Right lobe of liver (tissue), 6 donors: ENCODE measurements at regions not wholly inside any gene's neighbourhood (a gene's known extent, or its start where the extent isn't known, plus 50 kb on each side); places are given as distances from the start of the nearest gene placed in this dataset.

ENCODE experiments used
- ATAC-seq, 4 donors: fragments of 200-7000 bp; cut with Tn5 transposase; one replicate each; pipeline ENCODE4 v1.9.1; 2020; ENCODE audit warnings: mild to moderate bottlenecking in 4 of 4, moderate library complexity in 4 of 4
- DNase-seq, 3 donors: peaks; one replicate each; pipeline ENCODE4 v3.0.0-alpha.2; 2020
- H3K27ac ChIP-seq, 3 donors: fragments of 200-600 bp; one replicate each; pipeline ENCODE4 v1.8.0; 2022
- H3K27me3 ChIP-seq, 2 donors: fragments of 200-600 bp; one replicate each; pipeline ENCODE4 v1.8.0; 2022
- H3K36me3 ChIP-seq, 4 donors: fragments of 200-600 bp; sonication (generic) in 1 of 4; one replicate each; pipeline versions ENCODE4 v1.5.1 to v1.8.0; 2017 to 2022; ENCODE audit warnings: control low read depth in 1 of 4
- H3K4me1 ChIP-seq, 4 donors: fragments of 200-600 bp; sonication (generic) in 1 of 4; one replicate each; pipeline versions ENCODE4 v1.5.1 to v1.8.0; 2017 to 2022; ENCODE audit warnings: control low read depth in 1 of 4
- H3K4me3 ChIP-seq, 3 donors: fragments of 200-600 bp; one replicate each; pipeline ENCODE4 v1.8.0; 2022
- H3K9me3 ChIP-seq, 4 donors: fragments of 200-600 bp; sonication (generic) in 1 of 4; one replicate each; pipeline versions ENCODE4 v1.5.1 to v1.8.0; 2017 to 2022; ENCODE audit warnings: control low read depth in 1 of 4
- POLR2A ChIP-seq: fragments of 450-650 bp; IDR thresholded peaks from one replicate; pipeline ENCODE4 v1.6.1; 2017; ENCODE audit warnings: antibody characterized with exemption, mild to moderate bottlenecking
- WGBS: methylation state at CpG from one replicate; pipeline ENCODE4 v1.1.6; 2018; ENCODE audit warnings: low coverage, low lambda C conversion rate; ENCODE audit not compliant: insufficient coverage; ENCODE audit errors: missing lambda C conversion rate; 5-methylcytosine and 5-hydroxymethylcytosine counted together
- intact Hi-C, 2 donors: fragments of 100-400 bp; cut with DNase I; formaldehyde crosslinking; loops; one replicate each; pipeline versions ENCODE4 v1.11.2 to v1.14.1; 2022
- TF ChIP-seq, protein P1 (sequence below), 4 donors: fragments of 200-600 bp in 3 of 4; fragments of 450-650 bp in 1 of 4; IDR thresholded peaks; one replicate each; pipeline versions ENCODE4 v1.5.1 to v1.8.0; 2016 to 2022; ENCODE audit warnings: antibody characterized with exemption in 4 of 4, mild to moderate bottlenecking in 2 of 4
- donor health status: DM: no; HTN: yes; CAD: no.
- donor health status: DM: no; HTN: no; CAD: no.
- donor health status: DM: no; HTN: no; CAD: no.
- donor health status: DM: no; HTN: yes; CAD: no.
- donor health status: DM: no; HTN: yes; CAD: no.

DNA sequence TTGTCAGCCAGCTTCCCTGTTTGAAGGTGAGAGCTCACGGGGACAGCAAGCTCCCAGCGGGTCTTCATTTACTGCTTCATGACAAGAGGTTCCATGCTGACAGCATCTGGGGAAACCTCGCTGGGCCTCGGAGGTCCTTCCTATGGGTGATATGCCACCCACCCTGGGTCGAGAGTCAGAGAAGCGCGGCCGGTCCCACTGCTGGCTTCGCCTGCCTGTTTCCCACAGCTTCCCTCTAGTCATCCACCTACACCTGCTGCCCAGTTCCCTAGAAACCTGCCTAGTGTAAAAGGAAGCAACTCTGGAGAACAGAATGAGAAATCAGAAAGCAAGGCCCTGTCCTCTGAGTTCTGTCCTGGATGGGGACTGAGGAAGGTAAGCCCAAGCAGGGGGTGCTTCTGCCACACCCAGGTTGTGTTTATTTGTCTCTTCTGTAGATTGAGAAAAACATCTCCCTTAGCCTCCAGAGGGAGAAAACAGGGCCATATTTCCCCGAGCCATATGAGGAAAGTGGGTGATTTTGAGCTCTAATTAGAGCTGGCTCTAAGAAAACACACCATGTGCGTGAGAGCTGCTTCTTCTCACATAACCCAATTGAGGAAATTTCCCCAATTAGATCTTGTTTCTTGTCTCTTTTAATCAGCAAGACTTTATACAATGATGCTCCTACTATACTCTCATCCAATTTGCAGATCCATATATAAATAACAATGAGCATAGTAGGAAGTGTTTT is 504.3 kb downstream of the IRS2 start:
- no peak for DNase-seq
- intact Hi-C loops, result no loop called here
- Histone ChIP-seq H3K27ac (no peak overlapping the region), H3K27me3 (no peaks in the 10 kb centered on the region), H3K9me3 (no peaks in the 10 kb centered on the region), H3K4me3 (no peak overlapping the region), H3K4me1 (no peaks in the 10 kb centered on the region), H3K36me3 (no peaks in the 10 kb centered on the region)
- TF ChIP-seq POLR2A, result no peak
- TF ChIP-seq, protein P1, sequence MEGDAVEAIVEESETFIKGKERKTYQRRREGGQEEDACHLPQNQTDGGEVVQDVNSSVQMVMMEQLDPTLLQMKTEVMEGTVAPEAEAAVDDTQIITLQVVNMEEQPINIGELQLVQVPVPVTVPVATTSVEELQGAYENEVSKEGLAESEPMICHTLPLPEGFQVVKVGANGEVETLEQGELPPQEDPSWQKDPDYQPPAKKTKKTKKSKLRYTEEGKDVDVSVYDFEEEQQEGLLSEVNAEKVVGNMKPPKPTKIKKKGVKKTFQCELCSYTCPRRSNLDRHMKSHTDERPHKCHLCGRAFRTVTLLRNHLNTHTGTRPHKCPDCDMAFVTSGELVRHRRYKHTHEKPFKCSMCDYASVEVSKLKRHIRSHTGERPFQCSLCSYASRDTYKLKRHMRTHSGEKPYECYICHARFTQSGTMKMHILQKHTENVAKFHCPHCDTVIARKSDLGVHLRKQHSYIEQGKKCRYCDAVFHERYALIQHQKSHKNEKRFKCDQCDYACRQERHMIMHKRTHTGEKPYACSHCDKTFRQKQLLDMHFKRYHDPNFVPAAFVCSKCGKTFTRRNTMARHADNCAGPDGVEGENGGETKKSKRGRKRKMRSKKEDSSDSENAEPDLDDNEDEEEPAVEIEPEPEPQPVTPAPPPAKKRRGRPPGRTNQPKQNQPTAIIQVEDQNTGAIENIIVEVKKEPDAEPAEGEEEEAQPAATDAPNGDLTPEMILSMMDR (IDR thresholded peaks at IDR 0.05), result no peak
- WGBS, result 84% methylated on average over 2 of the region's 11 CpGs
- ATAC-seq, result no peak

DNA sequence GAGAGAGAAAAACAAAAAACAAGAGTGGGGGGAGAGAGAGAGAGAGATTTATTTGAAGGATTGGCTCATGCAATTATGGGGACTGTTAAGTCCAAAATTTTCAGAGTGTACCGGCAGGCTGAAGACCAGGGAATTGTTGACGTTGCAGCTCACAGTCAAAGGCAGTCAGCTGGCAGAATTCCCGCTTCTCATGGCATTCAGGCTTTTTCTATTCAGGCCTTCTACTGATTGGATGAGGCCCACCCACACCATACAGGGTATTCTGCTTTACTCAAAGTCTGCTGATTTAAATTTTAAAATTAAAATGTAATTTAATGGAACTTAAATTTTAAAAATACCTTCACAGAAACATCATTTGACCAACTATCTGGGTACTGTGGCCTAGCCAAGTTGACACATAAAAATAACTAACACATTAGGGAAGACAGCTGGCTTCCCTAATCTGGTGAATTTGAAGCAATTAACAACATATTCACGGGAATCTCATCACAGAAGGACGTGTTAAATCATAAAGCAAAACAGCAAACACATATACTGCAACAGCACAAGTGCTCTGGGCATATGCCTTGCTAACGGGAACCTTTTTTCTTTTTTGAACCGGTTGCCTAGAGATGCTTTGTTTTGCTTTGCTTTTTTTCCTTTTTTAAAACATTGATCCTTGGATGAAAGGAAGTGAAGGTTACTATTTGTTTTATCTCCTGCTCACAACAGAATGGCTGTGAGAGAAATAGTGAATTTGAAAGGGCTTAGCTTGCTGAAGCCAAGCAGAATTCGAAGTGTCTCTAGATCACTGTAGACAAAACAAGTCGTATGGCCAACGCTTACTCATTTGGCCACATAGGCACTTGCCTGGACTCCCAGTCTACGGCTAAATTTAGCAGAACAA is 505.1 kb downstream of the IRS2 start:
- Histone ChIP-seq H3K4me1 (no peaks in the 10 kb centered on the region), H3K4me3 (no peak overlapping the region), H3K36me3 (no peaks in the 10 kb centered on the region), H3K27ac (no peak overlapping the region), H3K9me3 (no peaks in the 10 kb centered on the region), H3K27me3 (no peaks in the 10 kb centered on the region)
- DNase-seq (no peak), ATAC-seq (no peak)
- 64% methylated on average over 11 of the region's 11 CpGs for WGBS
- no peak for TF ChIP-seq POLR2A
- TF ChIP-seq, protein P1 (IDR thresholded peaks at IDR 0.05), result no peak
- intact Hi-C loops, result no loop called here

DNA sequence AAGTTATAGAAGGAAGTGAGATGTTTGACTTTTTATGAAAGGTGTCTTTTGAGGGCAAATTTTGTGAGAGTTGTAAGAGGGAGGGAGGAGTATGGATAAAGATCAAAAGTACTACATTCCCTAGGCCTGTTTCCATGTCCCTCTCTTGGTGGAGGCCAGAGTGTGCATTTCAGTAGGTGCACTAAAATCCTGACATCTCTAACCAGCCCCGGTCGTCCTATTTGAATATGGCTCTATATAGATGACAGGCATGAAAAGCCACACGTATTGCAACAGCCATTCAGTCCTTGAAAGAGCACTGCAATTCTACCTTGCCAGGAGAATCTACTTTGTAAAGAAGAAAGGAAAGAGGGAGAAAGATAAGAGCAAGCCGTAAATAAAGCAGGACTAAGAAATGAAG is 510.1 kb downstream of the IRS2 start:
- ATAC-seq, result no peak
- 87% methylated on average over 4 of the region's 4 CpGs for WGBS
- intact Hi-C loops, result no loop called here

DNA sequence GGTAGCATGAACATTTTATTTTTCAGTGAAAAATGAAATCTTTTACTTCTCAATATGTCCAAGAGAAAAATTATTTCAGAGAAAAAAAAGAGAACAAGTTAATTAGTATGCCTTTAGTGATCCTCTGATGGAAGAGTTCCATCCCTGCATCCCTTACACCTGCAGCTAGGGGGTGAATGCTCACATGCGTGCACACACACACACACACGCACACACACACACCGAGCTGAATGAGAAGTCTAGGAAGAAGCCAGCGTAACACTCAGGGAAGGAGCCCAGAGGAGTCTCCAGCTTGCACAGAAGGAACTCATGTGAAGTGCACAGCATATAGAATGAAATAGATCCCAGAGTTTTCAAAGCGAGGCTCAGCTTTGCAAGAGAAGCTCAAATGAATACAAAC is 510.5 kb downstream of the IRS2 start:
- ATAC-seq (peak; percentile 62 to 75 (median 68)), DNase-seq (no peak)
- H3K27me3 ChIP-seq, result no peaks in the 10 kb centered on the region
- H3K9me3 ChIP-seq, result no peaks in the 10 kb centered on the region
- H3K27ac ChIP-seq, result no peak overlapping the region
- no peaks in the 10 kb centered on the region for H3K4me1 ChIP-seq
- TF ChIP-seq, protein P1 (IDR thresholded peaks at IDR 0.05), result peak; percentile 20 to 35 (median 28)
- TF ChIP-seq POLR2A, result no peak
- intact Hi-C loops, result no loop called here
- H3K36me3 ChIP-seq, result no peaks in the 10 kb centered on the region
- no peak overlapping the region for H3K4me3 ChIP-seq
- 46% methylated on average over 5 of the region's 5 CpGs for WGBS

More for the DNA sequence above, 510.1 kb downstream of the IRS2 start:
- no peaks in the 10 kb centered on the region for H3K27me3 ChIP-seq
- DNase-seq, result no peak
- H3K4me1 ChIP-seq, result no peaks in the 10 kb centered on the region
- TF ChIP-seq, protein P1 (IDR thresholded peaks at IDR 0.05), result no peak
- TF ChIP-seq POLR2A, result no peak
- H3K9me3 ChIP-seq, result no peaks in the 10 kb centered on the region
- no peak overlapping the region for H3K27ac ChIP-seq
- H3K4me3 ChIP-seq, result no peak overlapping the region
- no peaks in the 10 kb centered on the region for H3K36me3 ChIP-seq
